ENCODE measurements at regions not wholly inside any gene's neighbourhood (a gene's known extent, or its start where the extent isn't known, plus 50 kb on each side); places are given as distances from the start of the nearest gene placed in this dataset.

DNA sequence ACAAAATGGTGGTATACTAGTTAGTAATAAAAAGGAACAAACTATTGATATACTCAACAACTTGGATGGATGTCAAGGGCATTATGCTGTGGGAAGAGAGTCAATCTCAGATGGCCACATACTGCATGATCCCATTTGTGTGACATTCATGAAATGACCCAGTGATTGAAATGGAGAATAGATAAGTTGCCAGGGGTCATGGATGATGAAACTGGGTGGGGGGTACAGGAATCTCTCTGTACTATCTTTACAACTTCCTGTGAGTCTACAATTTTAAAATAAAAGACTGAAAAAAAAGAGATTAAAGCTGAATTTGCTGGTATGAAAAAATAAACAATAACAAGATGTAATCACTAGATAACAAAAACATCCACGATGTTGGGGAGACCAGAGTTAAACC is 70.5 kb upstream of the CDYL2 start:
- no peaks in the 10 kb centered on the region for H3K79me2 ChIP-seq
- H3K36me3 ChIP-seq (ENCODE audit: control insufficient read depth, insufficient read depth, low read length), result no peaks in the 10 kb centered on the region
- no peak overlapping the region for H3K27ac ChIP-seq
- no peak overlapping the region for H3K4me3 ChIP-seq (ENCODE audit: low read depth, low read length)
- H3K9ac ChIP-seq, result no peak overlapping the region
- no peaks in the 10 kb centered on the region for H3K4me1 ChIP-seq
- H3K4me2 ChIP-seq (ENCODE audit: low read length), result no peak overlapping the region
- TF ChIP-seq CTCF (IDR thresholded peaks at IDR 0.05), result no peak
- no peaks in the 10 kb centered on the region for H3K27me3 ChIP-seq (ENCODE audit: control insufficient read depth, insufficient read depth, low read length)
- H3K9me3 ChIP-seq (ENCODE audit: control insufficient read depth, low read length), result no peaks in the 10 kb centered on the region
- no peak overlapping the region for H2AFZ ChIP-seq

DNA sequence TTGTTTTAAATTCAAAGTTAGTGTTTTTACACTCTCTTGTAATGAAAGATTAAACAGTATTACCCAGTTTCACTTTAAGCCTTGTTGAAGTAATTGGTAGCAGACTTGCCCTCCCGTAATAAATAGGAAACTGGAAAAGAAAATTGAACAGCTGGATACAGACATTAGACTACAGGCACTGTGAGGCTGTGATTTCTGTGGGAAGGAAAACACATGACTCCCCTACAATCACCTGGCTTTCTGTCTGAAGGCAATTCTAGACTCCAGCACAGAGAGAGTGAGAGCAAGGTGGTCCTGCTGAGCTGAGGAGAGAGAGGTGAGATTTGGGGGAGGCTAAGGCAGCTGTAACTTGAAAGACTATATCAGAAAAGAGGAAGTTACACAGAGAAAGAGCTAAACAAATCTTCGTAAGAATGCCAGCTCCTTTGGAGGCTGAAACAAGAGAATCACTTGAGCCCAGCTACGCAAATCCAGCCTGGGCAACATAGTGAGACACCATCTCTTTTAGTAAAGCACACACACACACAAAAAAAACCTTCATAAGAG is 57.8 kb upstream of the CDYL2 start:
- Histone ChIP-seq H3K4me2 (ENCODE audit: low read length) (no peak overlapping the region), H3K9me3 (ENCODE audit: control insufficient read depth, low read length) (no peaks in the 10 kb centered on the region), H3K27me3 (ENCODE audit: control insufficient read depth, insufficient read depth, low read length) (no peaks in the 10 kb centered on the region), H3K36me3 (ENCODE audit: control insufficient read depth, insufficient read depth, low read length) (no peaks in the 10 kb centered on the region), H3K79me2 (no peaks in the 10 kb centered on the region), H3K27ac (no peak overlapping the region), H2AFZ (no peak overlapping the region), H3K4me1 (no peaks in the 10 kb centered on the region), H3K9ac (no peak overlapping the region), H3K4me3 (ENCODE audit: low read depth, low read length) (no peak overlapping the region)
- TF ChIP-seq CTCF (IDR thresholded peaks at IDR 0.05), result no peak
